ENCODE measurements at regions not wholly inside any gene's neighbourhood (a gene's known extent, or its start where the extent isn't known, plus 50 kb on each side); places are given as distances from the start of the nearest gene placed in this dataset.

DNA sequence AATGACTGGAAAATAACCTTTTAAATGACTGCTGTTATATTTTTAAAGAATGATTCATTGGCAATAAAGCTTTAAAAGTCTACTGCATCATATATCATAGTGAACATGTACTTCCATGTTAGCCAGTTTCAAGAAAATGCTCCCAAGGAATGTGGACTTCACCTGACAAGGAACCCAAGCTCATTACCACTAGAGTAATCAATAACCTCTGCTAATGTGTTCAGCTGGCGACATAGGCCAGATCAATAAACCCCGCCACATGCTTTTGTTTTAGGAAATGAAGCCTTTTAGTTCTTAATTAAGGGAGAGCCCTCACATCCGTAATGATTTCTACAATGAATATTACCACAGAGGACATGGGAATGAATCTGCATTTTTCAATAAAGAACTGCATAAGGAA lies 1219.9 kb upstream of the CNTN5 start:
- DNase-seq, result no peak

- DNase-seq, result no peak
These were observed 1206.3 kb upstream of the CNTN5 start for GRCh38 chr11:97814325-97814959.

- no peak for DNase-seq
These were observed 1205.1 kb upstream of the CNTN5 start for GRCh38 chr11:97815667-97816066.

- no peak for DNase-seq
These were observed 1188.3 kb upstream of the CNTN5 start for GRCh38 chr11:97832451-97832850.

DNA sequence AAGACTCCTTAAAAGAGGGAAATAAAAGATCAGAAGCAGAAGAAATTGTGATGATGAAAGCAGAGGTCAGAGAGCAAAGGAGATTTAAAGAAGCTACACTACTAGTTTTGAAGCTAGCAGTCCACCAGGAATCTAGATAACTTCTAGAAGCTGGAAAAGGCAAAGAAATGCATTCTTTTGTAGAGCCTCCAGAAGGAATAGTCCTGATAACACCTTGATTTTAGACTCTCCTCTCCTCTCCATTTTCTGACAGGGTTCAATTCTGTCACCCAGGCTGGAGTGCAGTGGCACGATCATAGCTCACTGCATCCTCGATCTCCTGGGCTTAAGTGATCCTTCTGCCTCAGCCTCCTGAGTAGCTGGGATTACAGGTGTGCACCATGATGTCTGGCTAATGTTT lies 1187.3 kb upstream of the CNTN5 start:
- no peak for DNase-seq

- DNase-seq, result no peak
These were observed 1176.7 kb upstream of the CNTN5 start for GRCh38 chr11:97844016-97844415.

DNA sequence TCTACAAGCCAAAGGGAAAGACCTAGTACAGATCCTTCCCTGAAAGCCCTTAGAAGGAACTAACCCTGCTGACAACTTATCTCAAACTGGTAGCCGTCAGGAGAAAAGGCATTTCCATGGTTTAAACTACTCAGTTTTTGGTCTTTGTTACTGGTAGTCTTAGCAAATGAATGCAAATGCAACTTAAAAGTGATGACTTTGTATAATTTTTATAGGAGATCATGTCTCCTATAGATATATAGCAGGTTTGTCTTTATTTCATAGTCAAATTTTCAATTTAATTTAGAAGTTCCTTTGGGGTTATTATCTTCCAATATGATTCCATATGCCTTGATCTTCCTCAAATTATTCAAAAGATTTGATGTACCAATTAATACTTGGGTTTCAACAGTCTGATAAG lies 1173.0 kb upstream of the CNTN5 start:
- no peak for DNase-seq

DNA sequence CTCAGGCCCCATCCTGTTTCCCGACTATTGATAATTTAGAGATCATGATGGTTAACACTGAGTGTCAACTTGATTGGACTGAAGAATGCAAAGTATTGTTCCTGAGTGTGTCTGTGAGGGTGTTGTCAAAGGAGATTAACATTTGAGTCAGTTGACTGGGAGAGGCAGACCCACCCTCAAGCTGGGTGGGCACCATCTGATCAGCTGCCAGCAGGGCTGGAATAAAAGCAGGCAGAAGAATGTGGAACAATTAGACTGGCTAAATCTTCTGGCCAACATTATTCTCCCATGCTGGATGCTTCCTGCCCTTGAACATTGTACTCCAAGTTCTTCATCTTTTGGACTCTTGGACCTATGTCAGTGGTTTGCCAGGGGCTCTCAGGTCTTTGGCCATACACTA lies 1170.0 kb upstream of the CNTN5 start:
- DNase-seq, result no peak

DNA sequence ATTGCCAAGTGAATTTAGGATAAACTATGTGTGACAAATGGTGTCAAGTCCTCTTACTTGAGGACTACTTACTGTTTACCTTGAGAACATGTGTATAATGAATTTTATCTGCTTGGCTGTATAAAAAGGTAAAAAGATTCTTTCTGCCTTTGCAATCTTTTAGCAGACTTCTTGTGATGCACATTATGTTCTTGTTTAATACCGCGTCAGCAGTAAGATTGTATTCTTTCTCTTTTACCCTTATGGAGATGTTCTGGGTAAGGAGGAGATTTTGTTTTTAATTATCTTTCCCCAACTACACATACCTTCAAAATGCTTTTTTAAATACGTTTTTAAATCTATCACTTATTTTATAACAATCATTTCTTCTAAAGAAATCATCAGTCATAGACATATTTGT lies 1166.4 kb upstream of the CNTN5 start:
- no peak for DNase-seq

- no peak for DNase-seq
These were observed 1165.9 kb upstream of the CNTN5 start for GRCh38 chr11:97854877-97855276.

GRCh38 chr11:97856666-97857065 lies 1164.1 kb upstream of the CNTN5 start:
- DNase-seq, result no peak

DNA sequence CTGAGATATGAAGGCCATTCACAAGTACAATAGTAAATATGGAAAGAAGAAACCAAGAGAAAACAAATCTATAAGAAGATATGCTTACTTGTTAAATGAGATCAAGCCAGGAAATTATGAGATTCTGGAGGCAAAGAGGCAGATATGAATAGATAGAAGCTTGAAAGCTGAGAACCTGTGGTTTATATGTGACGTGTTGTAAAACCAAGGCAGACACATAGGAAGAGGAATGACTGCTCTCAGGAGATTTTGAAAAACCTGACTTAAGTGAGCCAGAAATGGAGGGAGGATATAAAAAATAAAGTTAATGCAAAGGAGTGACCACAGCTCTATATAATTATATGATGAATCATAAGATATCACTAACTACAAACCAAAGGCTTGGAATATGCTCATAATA lies 1160.5 kb upstream of the CNTN5 start:
- no peak for DNase-seq

DNA sequence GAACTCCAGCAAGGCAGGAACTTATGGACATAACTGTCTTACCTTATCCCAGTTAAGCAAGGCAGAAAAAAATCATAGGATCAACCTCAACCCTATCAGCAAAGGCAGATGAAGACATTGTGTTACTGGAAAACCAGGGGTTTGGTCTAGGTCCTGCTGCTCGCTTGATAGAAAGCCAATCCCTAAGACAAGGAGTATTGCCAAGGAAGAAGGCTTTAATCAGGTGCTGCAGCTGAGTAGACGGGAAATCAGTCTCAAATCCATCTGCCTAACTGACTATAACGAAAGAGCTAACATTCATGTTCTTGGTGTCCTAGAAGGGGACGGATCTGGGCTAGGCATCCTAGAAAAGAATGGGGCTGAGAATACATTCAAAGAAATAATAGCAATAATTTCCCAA lies 1158.7 kb upstream of the CNTN5 start:
- no peak for DNase-seq

DNA sequence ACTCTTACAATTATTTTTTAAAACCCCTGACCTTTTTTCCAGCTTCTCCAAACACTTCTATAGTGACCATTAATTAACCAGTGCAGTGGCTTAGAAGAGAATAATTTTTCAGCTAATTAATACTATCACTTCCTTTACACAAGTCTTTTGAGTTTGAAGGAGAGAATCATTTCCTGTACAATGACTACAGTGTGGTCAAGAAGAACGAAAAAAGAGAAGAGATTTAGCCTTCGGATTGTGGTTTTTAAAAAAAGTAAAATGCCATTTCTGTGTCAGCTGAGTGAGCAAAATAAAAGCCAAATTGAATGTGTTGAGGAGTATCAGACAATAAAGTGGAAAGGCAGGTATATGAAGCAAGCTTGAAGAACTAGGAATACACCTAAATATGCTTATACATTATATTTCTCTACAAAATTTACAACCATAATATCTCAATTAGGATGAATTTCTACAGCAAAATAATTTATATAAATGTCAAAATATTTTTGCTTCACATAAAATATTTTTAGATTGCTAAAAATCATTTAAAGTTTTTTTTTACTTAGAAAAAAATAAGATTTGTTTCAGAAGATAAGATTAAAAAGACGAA lies 1155.2 kb upstream of the CNTN5 start:
- no peak for DNase-seq

- no peak for DNase-seq
These were observed 1148.9 kb upstream of the CNTN5 start for GRCh38 chr11:97871816-97872215.

DNA sequence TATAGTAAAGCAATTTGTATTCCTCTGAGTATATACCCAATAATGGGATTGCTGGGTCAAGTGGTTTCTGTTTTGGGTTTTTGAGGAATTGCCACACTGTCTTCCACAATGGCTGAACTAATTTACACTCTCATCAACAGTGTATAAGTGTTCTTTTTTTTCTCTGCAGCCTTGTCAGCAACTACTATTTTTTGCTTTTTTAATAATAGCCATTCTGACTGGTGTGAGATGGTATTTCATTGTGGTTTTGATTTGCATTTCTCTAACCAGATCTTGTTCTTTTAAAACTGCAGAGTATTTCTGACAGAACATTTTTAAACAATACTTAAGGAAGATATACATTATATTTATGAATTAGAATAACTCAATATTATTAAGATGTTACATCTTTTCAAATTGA lies 1140.5 kb upstream of the CNTN5 start:
- no peak for DNase-seq

GRCh38 chr11:97883086-97883485 lies 1137.7 kb upstream of the CNTN5 start:
- DNase-seq, result no peak

DNA sequence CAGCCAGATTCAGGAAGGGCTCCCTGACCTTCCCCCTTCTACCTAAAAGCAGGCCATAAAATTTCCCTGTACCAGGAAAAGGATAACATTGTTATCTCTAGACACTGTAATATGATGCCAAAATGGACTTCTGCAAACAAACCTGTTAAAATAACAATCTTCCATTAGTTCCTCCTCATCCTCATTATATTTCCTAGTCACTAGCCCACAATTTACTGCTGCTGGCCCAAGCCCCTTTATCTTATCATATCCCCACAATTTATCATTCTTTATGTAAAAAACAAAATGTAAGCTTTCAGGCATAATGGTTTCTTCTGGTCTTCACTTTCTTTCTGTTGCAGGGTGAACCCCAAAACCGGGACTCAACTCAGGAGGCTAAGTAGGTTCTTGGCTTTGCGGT lies 1132.1 kb upstream of the CNTN5 start:
- DNase-seq, result no peak

GRCh38 chr11:97890466-97890865 lies 1130.3 kb upstream of the CNTN5 start:
- no peak for DNase-seq

DNA sequence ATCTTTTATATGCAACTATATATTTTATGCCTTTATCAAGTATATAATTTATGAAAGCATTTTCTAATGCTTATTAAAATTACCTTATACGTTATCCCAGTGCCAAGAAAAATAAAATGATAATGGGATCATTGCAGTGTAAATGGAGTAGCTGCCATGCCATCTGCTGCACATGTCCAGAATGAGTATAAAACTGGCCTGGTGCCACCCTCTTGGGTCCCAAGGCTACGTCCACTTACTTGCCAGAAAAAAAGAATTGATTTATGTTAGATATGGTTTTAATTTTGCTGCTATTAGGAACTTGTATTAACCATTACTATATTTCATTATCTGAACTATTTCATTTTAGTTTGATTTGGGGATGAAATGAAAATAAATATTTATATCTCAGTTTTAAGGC lies 1127.1 kb upstream of the CNTN5 start:
- DNase-seq, result no peak

- no peak for DNase-seq
These were observed 1125.8 kb upstream of the CNTN5 start for GRCh38 chr11:97894978-97895377.

GRCh38 chr11:97895572-97895971 lies 1125.2 kb upstream of the CNTN5 start:
- DNase-seq, result no peak

- DNase-seq, result no peak
These were observed 1117.9 kb upstream of the CNTN5 start for GRCh38 chr11:97902828-97903227.

GRCh38 chr11:97905101-97905500 lies 1115.6 kb upstream of the CNTN5 start:
- DNase-seq, result no peak

DNA sequence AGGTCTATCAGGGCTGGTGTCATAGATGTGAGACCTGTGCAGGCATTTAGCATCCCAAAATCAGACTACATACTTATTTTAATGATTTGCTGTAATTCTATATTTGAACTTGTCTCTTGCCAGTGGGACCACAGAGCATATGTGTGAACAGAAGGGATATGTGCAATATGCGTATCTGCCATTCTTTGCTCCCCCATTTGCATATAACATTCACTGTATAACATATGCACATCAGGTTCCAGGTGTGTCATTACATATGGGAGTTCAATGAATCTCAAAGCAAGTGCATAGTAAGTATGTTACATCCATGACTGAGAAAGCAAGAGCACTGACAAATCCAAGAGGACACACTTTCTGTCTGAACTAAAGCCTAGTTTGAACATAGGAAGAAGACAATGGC lies 1115.1 kb upstream of the CNTN5 start:
- DNase-seq, result no peak

All from islet precursor cell (in vitro differentiated cells).